Neural progenitor cell (in vitro differentiated cells): ENCODE measurements at regions not wholly inside any gene's neighbourhood (a gene's known extent, or its start where the extent isn't known, plus 50 kb on each side); places are given as distances from the start of the nearest gene placed in this dataset.

ENCODE experiments used
- EZH2phosphoT487 ChIP-seq: fragments of 200-600 bp; sonication (generic); IDR thresholded peaks from 2 replicates; pipeline ENCODE4 v1.6.1; 2017; ENCODE audit warnings: antibody characterized with exemption
- TF ChIP-seq, protein P1 (sequence below): fragments of 200-600 bp; sonication (generic); IDR thresholded peaks from 2 replicates; pipeline ENCODE4 v1.5.1; 2017; ENCODE audit warnings: antibody characterized with exemption, mild to moderate bottlenecking

DNA sequence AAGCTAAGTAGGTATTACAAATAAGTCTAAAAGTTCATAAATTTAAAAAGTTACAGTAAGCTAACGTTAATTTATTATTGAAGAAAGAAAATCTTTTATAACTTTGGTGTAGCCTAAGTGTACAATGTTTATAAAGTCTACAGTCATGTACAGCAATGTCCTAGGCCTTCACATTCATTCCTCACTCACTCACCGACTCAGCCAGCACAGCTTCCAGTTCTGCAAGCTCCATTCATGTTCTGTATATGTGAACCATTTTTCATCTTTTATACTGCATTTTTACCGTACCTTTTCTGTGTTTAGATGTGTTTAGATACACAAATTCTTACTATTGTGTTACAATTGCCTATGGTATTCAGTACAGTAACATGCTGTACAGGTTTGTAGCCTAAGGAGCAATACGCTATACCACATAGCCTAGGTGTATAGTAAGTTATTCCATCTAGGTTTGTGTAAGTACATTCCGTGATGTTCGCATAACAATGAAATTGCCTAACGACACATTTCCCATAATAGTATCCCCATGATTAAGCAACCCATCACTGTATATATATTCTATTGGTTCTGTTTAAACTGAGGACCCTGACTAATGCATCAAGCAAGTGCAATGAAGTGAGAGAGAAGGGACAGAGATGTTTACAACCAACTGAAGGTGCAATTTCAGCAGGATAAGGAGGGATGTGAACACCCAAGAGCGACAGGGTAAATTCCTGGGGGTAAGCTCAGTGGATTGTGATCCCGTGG, 88.9 kb upstream of the TRIO start:
- TF ChIP-seq, protein P1, sequence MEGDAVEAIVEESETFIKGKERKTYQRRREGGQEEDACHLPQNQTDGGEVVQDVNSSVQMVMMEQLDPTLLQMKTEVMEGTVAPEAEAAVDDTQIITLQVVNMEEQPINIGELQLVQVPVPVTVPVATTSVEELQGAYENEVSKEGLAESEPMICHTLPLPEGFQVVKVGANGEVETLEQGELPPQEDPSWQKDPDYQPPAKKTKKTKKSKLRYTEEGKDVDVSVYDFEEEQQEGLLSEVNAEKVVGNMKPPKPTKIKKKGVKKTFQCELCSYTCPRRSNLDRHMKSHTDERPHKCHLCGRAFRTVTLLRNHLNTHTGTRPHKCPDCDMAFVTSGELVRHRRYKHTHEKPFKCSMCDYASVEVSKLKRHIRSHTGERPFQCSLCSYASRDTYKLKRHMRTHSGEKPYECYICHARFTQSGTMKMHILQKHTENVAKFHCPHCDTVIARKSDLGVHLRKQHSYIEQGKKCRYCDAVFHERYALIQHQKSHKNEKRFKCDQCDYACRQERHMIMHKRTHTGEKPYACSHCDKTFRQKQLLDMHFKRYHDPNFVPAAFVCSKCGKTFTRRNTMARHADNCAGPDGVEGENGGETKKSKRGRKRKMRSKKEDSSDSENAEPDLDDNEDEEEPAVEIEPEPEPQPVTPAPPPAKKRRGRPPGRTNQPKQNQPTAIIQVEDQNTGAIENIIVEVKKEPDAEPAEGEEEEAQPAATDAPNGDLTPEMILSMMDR, result no peak
- TF ChIP-seq EZH2phosphoT487, result no peak
